A549 (cell line): ENCODE measurements at regions not wholly inside any gene's neighbourhood (a gene's known extent, or its start where the extent isn't known, plus 50 kb on each side); places are given as distances from the start of the nearest gene placed in this dataset.

Experiments
- ATAC-seq, 2 experiments: fragments of 200-7000 bp in 1 of 2; fragments of >200 bp in 1 of 2; cut with Nextera tagmentation in 1 of 2; cut with Tn5 transposase in 1 of 2; 3 replicates each; pipeline versions ENCODE4 v1.8.0 to v1.9.1; 2018 to 2020; ENCODE audit warnings: mild to moderate bottlenecking in 1 of 2, moderate library complexity in 1 of 2
- CTCF ChIA-PET: fragments of 300-600 bp; sonication (Branson Sonifier 250); formaldehyde crosslinking; extraction: SDS; loops from one replicate; lab custom pipeline; 2021; ENCODE audit warnings: antibody characterized with exemption, inconsistent platforms; lab: Yijun Ruan, JAX
- POLR2A ChIA-PET: fragments of 350-600 bp; formaldehyde crosslinking; extraction: SDS; loops from one replicate; lab custom pipeline; 2021; ENCODE audit warnings: antibody characterized with exemption, inconsistent platforms; lab: Yijun Ruan, JAX
- DNase-seq, 2 experiments: peaks; one replicate each; pipeline versions ENCODE4 v3.0.0 to v3.0.0-alpha.2; 2011 to 2016; ENCODE audit warnings: low read depth in 1 of 2, low spot score in 1 of 2
- FAIRE-seq: peaks from 2 replicates; lab custom pipeline; 2011; peaks lifted over from hg19 to GRCh38; lab: Jason Lieb, UNC
- H3K27ac ChIP-seq, 2 experiments: fragments of >200 bp; sonication (Bioruptor Twin); formaldehyde crosslinking; 3 replicates each; pipeline ENCODE4 v1.5.1; 2016 to 2017
- H3K4me1 ChIP-seq: fragments of >200 bp; sonication (Bioruptor Twin); formaldehyde crosslinking; 3 replicates; pipeline ENCODE4 v1.6.1; 2016
- H3K4me2 ChIP-seq: fragments of >200 bp; sonication (Bioruptor Twin); formaldehyde crosslinking; 3 replicates; pipeline ENCODE4 v1.6.1; 2016
- H3K4me3 ChIP-seq: fragments of >200 bp; sonication (Bioruptor Twin); formaldehyde crosslinking; 3 replicates; pipeline ENCODE4 v1.5.1; 2016
- H3K9me3 ChIP-seq: fragments of >200 bp; sonication (Bioruptor Twin); formaldehyde crosslinking; 3 replicates; pipeline ENCODE4 v1.6.1; 2016
- BHLHE40 ChIP-seq: IDR thresholded peaks from 2 replicates; pipeline ENCODE4 v1.6.1; 2012; ENCODE audit warnings: low read depth, low read length, inconsistent platforms
- CBX2 ChIP-seq: fragments of 200-600 bp; sonication (generic); IDR thresholded peaks from 2 replicates; pipeline ENCODE4 v1.6.1; 2016; ENCODE audit warnings: low read depth, mild to moderate bottlenecking, borderline replicate concordance
- CBX8 ChIP-seq: fragments of 200-600 bp; sonication (generic); IDR thresholded peaks from 2 replicates; pipeline ENCODE4 v1.6.1; 2016
- CHD2 ChIP-seq: fragments of 150-350 bp; IDR thresholded peaks from 2 replicates; pipeline ENCODE4 v1.6.1; 2014; ENCODE audit warnings: low read length; ENCODE audit not compliant: partially characterized antibody
- CTCF ChIP-seq: fragments of >200 bp; sonication (Bioruptor Twin); formaldehyde crosslinking; IDR thresholded peaks from 3 replicates; pipeline ENCODE4 v1.5.1; 2016
- E2F6 ChIP-seq: IDR thresholded peaks from 2 replicates; pipeline ENCODE4 v1.6.1; 2012; ENCODE audit warnings: low read depth, borderline replicate concordance
- EHF ChIP-seq: fragments of 250-450 bp; sonication (Bioruptor Pico); IDR thresholded peaks from 2 replicates; pipeline ENCODE4 v1.5.0; 2020; ENCODE audit warnings: mild to moderate bottlenecking
- ELK1 ChIP-seq: fragments of 150-350 bp; IDR thresholded peaks from 2 replicates; pipeline ENCODE4 v1.6.1; 2014; ENCODE audit warnings: low read depth, mild to moderate bottlenecking, low read length
- ESRRA ChIP-seq: fragments of 150-350 bp; IDR thresholded peaks from 2 replicates; pipeline ENCODE4 v1.6.1; 2014; ENCODE audit warnings: mild to moderate bottlenecking, low read length, borderline replicate concordance
- FOXS1 ChIP-seq: fragments of 250-450 bp; sonication (Bioruptor Pico); IDR thresholded peaks from 2 replicates; pipeline ENCODE4 v1.5.0; 2020; ENCODE audit warnings: mild to moderate bottlenecking, moderate library complexity
- GATA3 ChIP-seq: IDR thresholded peaks from 2 replicates; pipeline ENCODE4 v1.6.1; 2012; ENCODE audit warnings: borderline replicate concordance
- HDAC2 ChIP-seq: fragments of 200-600 bp; sonication (generic); IDR thresholded peaks from 2 replicates; pipeline ENCODE4 v1.6.1; 2016
- HOXA7 ChIP-seq: fragments of 250-450 bp; sonication (Bioruptor Pico); IDR thresholded peaks from 2 replicates; pipeline ENCODE4 v1.5.0; 2020; ENCODE audit warnings: mild to moderate bottlenecking, moderate library complexity
- HOXB5 ChIP-seq: fragments of 250-450 bp; sonication (Bioruptor Pico); IDR thresholded peaks from 2 replicates; pipeline ENCODE4 v1.5.0; 2020; ENCODE audit warnings: mild to moderate bottlenecking, moderate library complexity
- JUN ChIP-seq, 2 experiments: fragments of >200 bp; sonication (Bioruptor Twin); formaldehyde crosslinking; IDR thresholded peaks; 2 replicates in 1 of 2; 3 replicates in 1 of 2; pipeline ENCODE4 v1.6.1; 2016 to 2017
- KDM1A ChIP-seq: fragments of 200-600 bp; sonication (generic); IDR thresholded peaks from 2 replicates; pipeline ENCODE4 v1.6.1; 2016; ENCODE audit warnings: low read depth, mild to moderate bottlenecking
- MAZ ChIP-seq: fragments of 150-350 bp; IDR thresholded peaks from 2 replicates; pipeline ENCODE4 v1.6.1; 2014; ENCODE audit warnings: antibody characterized with exemption, low read depth, low read length, borderline replicate concordance
- NPAS2 ChIP-seq: fragments of 250-450 bp; sonication (Bioruptor Pico); IDR thresholded peaks from 2 replicates; pipeline ENCODE4 v1.8.0; 2022; ENCODE audit warnings: mild to moderate bottlenecking, moderate library complexity, borderline replicate concordance
- NR3C1 ChIP-seq: fragments of >200 bp; sonication (Bioruptor Twin); formaldehyde crosslinking; IDR thresholded peaks from 3 replicates; pipeline ENCODE4 v1.6.1; 2017
- PHF8 ChIP-seq: fragments of 200-600 bp; sonication (generic); IDR thresholded peaks from 2 replicates; pipeline ENCODE4 v1.6.1; 2016; ENCODE audit warnings: low read depth, mild to moderate bottlenecking, antibody characterized with exemption, moderate library complexity, borderline replicate concordance
- POLR2A ChIP-seq: IDR thresholded peaks from 2 replicates; pipeline ENCODE4 v1.6.1; 2012; ENCODE audit warnings: mild to moderate bottlenecking, low read length
- POLR2AphosphoS2 ChIP-seq: conservative IDR thresholded peaks from 2 replicates; pipeline ENCODE4 v1.6.1; 2012; ENCODE audit warnings: low read length, improper control_type of control experiment, inconsistent platforms
- RAD21 ChIP-seq, 2 experiments: fragments of >200 bp in 1 of 2; sonication (Bioruptor Twin) in 1 of 2; formaldehyde crosslinking in 1 of 2; IDR thresholded peaks in 1 of 2; conservative IDR thresholded peaks in 1 of 2; 2 replicates in 1 of 2; 3 replicates in 1 of 2; pipeline ENCODE4 v1.6.1; 2012 to 2018; ENCODE audit warnings: inconsistent platforms in 1 of 2
- SREBF2 ChIP-seq: fragments of 450-650 bp; IDR thresholded peaks from 2 replicates; pipeline ENCODE4 v1.6.1; 2014; ENCODE audit warnings: mild to moderate bottlenecking, moderate library complexity
- TFCP2L1 ChIP-seq: fragments of 250-450 bp; sonication (Bioruptor Pico); IDR thresholded peaks from 2 replicates; pipeline ENCODE4 v1.5.0; 2021; ENCODE audit warnings: mild to moderate bottlenecking
- TP53 ChIP-seq: fragments of 250-450 bp; sonication (Bioruptor Pico); IDR thresholded peaks from 2 replicates; pipeline ENCODE4 v1.5.0; 2021; ENCODE audit warnings: mild to moderate bottlenecking, moderate library complexity
- USF2 ChIP-seq: fragments of 450-650 bp; IDR thresholded peaks from 2 replicates; pipeline ENCODE4 v1.6.1; 2014; ENCODE audit warnings: antibody characterized with exemption
- ZC3H11A ChIP-seq: fragments of 450-650 bp; IDR thresholded peaks from 2 replicates; pipeline ENCODE4 v1.6.1; 2014; ENCODE audit warnings: antibody characterized with exemption, mild to moderate bottlenecking
- ZFP36 ChIP-seq: fragments of 450-650 bp; IDR thresholded peaks from 2 replicates; pipeline ENCODE4 v1.6.1; 2014; ENCODE audit warnings: borderline replicate concordance; ENCODE audit not compliant: partially characterized antibody
- ZNF302 ChIP-seq: fragments of 250-450 bp; sonication (Bioruptor Pico); IDR thresholded peaks from 2 replicates; pipeline ENCODE4 v1.9.0; 2021; ENCODE audit warnings: inconsistent platforms, mild to moderate bottlenecking, moderate library complexity
- ZSCAN20 ChIP-seq: fragments of 250-450 bp; sonication (Bioruptor Pico); IDR thresholded peaks from 2 replicates; pipeline ENCODE4 v1.8.0; 2022; ENCODE audit warnings: mild to moderate bottlenecking, moderate library complexity
- WGBS: methylation state at CpG from one replicate; pipeline ENCODE4 v1.1.6; 2017; ENCODE audit errors: missing lambda C conversion rate; 5-methylcytosine and 5-hydroxymethylcytosine counted together

- TF ChIP-seq NR3C1 (no peak), GATA3 (no peak), CBX2 (no peak), RAD21 (conservative IDR thresholded peaks at IDR 0.05 in 1 of 2, IDR thresholded peaks at IDR 0.05 in 1 of 2) (no peak), E2F6 (no peak), SREBF2 (no peak), POLR2A (no peak), ZC3H11A (no peak), ZNF302 (no peak), CBX8 (no peak), TFCP2L1 (CRISPR knock-in tag) (no peak), ESRRA (no peak), HOXA7 (CRISPR knock-in tag) (no peak), EHF (CRISPR knock-in tag) (no peak), PHF8 (no peak), NPAS2 (CRISPR knock-in tag) (no peak), FOXS1 (CRISPR knock-in tag) (no peak), CTCF (no peak), KDM1A (no peak), ELK1 (no peak)
- CTCF ChIA-PET, result interaction anchor here (1.0 to 1.2 kb wide), 2 partner anchors 9 to 15 kb away, joined by 3 read pairs; no protein-coding TSS in a partner anchor
- DNase-seq (no peak), FAIRE-seq (no peak), ATAC-seq (no peak)
- no peak overlapping the region for H3K27ac ChIP-seq
- no peak overlapping the region for H3K4me2 ChIP-seq
- H3K4me3 ChIP-seq, result no peak overlapping the region
- POLR2A ChIA-PET, result interaction anchor here (0.5 kb wide), 1 partner anchor 1751 kb away, joined by 5 read pairs; the partner anchor contains the start of gene SLC2A11
- peaks cover 14% of the 10 kb centered on the region for H3K4me1 ChIP-seq
- no peaks in the 10 kb centered on the region for H3K9me3 ChIP-seq
Observed at GRCh38 chr22:22106855-22107254, 124.3 kb upstream of the TOP3B start.

GRCh38 chr22:22105364-22105763, 122.8 kb upstream of the TOP3B start:
- ChIA-PET CTCF (interaction anchor here (0.7 kb wide), 1 partner anchor 90 kb away, joined by 4 read pairs; no protein-coding TSS in a partner anchor), POLR2A (no interaction called here)
- FAIRE-seq (no peak), DNase-seq (no peak), ATAC-seq (no peak)
- Histone ChIP-seq H3K27ac (no peak overlapping the region), H3K4me1 (peaks cover 1% of the 10 kb centered on the region; the same call in 1 of the 3 replicates), H3K4me3 (no peak overlapping the region), H3K9me3 (no peaks in the 10 kb centered on the region), H3K4me2 (no peak overlapping the region)
- TF ChIP-seq HDAC2 (no peak), HOXB5 (CRISPR knock-in tag) (no peak), ZSCAN20 (CRISPR knock-in tag) (no peak), CHD2 (no peak), TP53 (no peak), USF2 (no peak), BHLHE40 (no peak), SREBF2 (no peak), MAZ (no peak), EHF (CRISPR knock-in tag) (no peak), POLR2AphosphoS2 (no peak), JUN (IDR thresholded peaks at IDR 0.05) (no peak), FOXS1 (CRISPR knock-in tag) (no peak), ZFP36 (no peak), E2F6 (no peak)
- WGBS, result 54% methylated on average over 2 of the region's 2 CpGs
